GM13977 (cell line): ENCODE measurements at regions not wholly inside any gene's neighbourhood (a gene's known extent, or its start where the extent isn't known, plus 50 kb on each side); places are given as distances from the start of the nearest gene placed in this dataset.

Experiments used
- DNase-seq: peaks from one replicate; pipeline ENCODE4 v3.0.0; 2012; ENCODE audit warnings: low spot score
- in situ Hi-C: fragments of 300-500 bp; cut with MboI; formaldehyde crosslinking; loops from one replicate; pipeline ENCODE4 v1.12.0; 2022; ENCODE audit warnings: low sequenced_read_pairs, low pct_unique_long_range_greater_than_20kb, mixed read lengths, inconsistent platforms; ENCODE audit not compliant: unreplicated experiment
- TF ChIP-seq, protein P1 (sequence below): IDR thresholded peaks from 2 replicates; pipeline ENCODE4 v1.5.1; 2012; ENCODE audit warnings: mild to moderate bottlenecking, control low read depth; ENCODE audit not compliant: insufficient read depth; ENCODE audit errors: extremely low read depth, missing control alignments

DNA sequence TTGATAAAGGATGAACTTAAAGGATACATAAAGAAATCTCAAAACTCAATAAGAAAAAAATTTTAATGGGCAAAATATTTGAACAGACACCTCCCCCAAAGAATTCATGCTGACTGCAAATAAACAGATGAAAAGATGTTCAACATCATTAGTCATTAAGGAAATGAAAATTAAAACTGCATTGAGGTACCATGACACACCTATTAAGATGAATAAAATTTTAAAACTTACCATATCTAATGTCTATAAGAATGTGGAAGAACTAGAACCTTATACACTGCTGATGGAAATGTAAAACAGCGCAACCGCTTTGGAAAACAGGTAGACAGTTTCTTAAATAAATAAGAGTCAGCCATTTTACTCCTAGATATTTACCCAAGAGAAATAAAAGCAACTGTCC is 266.8 kb upstream of the TET2 start:
- in situ Hi-C loops, result no loop called here
- no peak for DNase-seq
- TF ChIP-seq, protein P1, sequence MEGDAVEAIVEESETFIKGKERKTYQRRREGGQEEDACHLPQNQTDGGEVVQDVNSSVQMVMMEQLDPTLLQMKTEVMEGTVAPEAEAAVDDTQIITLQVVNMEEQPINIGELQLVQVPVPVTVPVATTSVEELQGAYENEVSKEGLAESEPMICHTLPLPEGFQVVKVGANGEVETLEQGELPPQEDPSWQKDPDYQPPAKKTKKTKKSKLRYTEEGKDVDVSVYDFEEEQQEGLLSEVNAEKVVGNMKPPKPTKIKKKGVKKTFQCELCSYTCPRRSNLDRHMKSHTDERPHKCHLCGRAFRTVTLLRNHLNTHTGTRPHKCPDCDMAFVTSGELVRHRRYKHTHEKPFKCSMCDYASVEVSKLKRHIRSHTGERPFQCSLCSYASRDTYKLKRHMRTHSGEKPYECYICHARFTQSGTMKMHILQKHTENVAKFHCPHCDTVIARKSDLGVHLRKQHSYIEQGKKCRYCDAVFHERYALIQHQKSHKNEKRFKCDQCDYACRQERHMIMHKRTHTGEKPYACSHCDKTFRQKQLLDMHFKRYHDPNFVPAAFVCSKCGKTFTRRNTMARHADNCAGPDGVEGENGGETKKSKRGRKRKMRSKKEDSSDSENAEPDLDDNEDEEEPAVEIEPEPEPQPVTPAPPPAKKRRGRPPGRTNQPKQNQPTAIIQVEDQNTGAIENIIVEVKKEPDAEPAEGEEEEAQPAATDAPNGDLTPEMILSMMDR, result no peak

GRCh38 chr4:104881136-104881886 is 265.4 kb upstream of the TET2 start:
- in situ Hi-C loops, result no loop called here

GRCh38 chr4:104890598-104891275 is 255.9 kb upstream of the TET2 start:
- TF ChIP-seq, protein P1, result no peak
- DNase-seq, result no peak
- in situ Hi-C loops, result no loop called here

More at GRCh38 chr4:104881136-104881886, 265.4 kb upstream of the TET2 start:
- TF ChIP-seq, protein P1, result no peak
- no peak for DNase-seq

DNA sequence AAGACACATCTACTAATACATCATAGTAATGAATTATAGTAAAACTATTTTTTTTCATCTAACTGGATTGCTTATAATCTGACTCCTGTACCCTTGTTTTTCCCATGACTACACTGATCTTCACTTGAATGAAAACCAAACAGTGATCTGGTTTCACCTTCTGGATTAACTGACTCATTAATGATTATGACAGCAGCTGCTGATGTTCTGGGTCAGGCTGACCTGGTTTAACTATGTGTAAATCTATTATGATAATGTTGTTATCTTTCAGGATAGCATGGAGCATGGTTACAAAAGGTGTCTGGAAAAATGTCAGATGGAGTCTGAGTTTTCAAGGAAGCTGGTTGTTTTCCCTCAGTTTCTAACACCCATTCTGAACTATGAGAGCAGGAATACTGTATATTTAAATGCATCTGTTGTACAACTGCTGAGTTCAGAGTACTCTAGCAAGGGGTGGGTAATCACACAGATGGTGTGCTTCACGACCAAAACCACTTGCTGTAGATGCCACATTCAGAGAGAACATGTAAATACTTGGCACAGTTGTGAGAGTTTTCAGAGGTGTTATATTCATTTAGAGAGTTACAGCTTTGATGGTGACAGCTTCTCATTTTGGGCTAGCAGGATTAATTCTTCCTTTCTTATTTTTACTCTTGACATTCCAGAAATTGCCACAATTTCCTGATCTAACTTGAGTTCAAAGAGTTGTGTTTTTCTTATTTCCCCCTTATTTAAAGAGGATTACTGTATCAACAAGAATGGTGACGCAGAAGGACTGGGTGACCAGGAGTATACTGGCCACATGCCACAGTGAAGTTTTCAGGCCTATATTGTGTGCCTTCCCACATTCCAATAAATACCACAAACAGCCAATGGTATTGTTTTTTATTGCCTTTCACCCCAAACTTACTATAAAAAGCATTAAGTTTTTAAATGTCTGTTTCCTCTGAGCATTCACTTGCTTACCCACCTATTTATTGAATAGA is 249.7 kb upstream of the TET2 start:
- in situ Hi-C loops, result no loop called here

GRCh38 chr4:104899863-104900262 is 246.8 kb upstream of the TET2 start:
- in situ Hi-C loops, result no loop called here
- no peak for DNase-seq
- TF ChIP-seq, protein P1, result no peak

More for the DNA sequence above, 249.7 kb upstream of the TET2 start:
- TF ChIP-seq, protein P1, result no peak
- no peak for DNase-seq

DNA sequence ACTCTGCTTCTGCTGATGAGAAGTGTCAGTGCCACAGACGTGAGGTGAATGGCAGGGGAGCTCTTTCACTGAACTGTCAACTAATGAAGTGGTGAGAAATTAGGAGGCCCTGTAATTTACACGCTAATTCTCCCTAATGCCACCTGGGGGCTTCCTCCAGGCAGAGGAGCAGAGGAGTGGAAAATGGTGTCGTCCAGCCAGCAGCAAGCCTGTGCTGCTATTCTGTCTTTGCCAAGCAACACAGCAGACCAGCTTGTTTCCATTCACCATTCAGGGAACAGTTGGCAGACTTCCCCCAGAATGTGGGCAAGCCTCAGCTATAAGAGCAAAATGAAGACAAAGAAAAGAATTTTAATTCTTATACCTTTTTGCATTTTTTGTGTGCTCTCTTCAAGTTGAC is 245.2 kb upstream of the TET2 start:
- in situ Hi-C loops, result no loop called here
- TF ChIP-seq, protein P1, result no peak
- DNase-seq, result no peak
